OCI-M2 (cell line): ENCODE measurements at regions not wholly inside any gene's neighbourhood (a gene's known extent, or its start where the extent isn't known, plus 50 kb on each side); places are given as distances from the start of the nearest gene placed in this dataset.
"Not testable (repeated sequence)": the region's sequence is repeated elsewhere in the genome, so short reads cannot be mapped to it uniquely, and the experiment has no call there.

Experiments
- DNase-seq: peaks from one replicate; lab custom pipeline; 2025; ENCODE audit not compliant: unreplicated experiment; lab: John Stamatoyannopoulos, UW

GRCh38 chr19:28608292-28608691 is 604.7 kb downstream of the UQCRFS1 start:
- DNase-seq = no peak

DNA sequence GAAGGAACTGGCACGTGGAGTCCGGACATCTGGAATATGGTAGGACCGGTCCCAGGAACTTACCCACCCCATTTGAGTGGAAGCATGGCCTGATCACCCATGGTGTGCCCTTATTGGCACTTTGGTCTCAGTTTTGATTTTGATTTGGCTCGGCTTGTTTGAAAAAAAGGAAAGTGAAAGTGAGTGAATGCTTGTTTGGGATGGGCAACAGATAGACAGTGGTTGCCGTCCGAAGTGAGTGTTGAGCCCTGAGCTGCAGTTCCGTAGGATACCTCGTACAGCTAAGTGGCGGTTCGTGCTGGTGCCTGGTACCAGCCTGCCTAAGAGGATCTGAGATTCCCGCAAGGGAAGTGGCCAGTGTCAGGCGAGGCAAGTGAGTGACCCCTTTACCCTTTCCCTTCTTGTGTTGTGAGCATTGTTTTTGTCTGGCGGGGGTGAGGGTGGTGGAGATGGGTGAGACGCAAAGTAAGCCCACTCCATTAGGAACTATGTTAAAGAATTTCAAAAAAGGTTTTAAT is 605.8 kb downstream of the UQCRFS1 start:
- no peak for DNase-seq

- peak; percentile 93 for DNase-seq
Observed at GRCh38 chr19:28606269-28607032, 606.5 kb downstream of the UQCRFS1 start.

GRCh38 chr19:28605501-28606268 is 607.3 kb downstream of the UQCRFS1 start:
- no peak for DNase-seq

- no peak for DNase-seq
Observed at GRCh38 chr19:28603453-28603852, 609.5 kb downstream of the UQCRFS1 start.

DNA sequence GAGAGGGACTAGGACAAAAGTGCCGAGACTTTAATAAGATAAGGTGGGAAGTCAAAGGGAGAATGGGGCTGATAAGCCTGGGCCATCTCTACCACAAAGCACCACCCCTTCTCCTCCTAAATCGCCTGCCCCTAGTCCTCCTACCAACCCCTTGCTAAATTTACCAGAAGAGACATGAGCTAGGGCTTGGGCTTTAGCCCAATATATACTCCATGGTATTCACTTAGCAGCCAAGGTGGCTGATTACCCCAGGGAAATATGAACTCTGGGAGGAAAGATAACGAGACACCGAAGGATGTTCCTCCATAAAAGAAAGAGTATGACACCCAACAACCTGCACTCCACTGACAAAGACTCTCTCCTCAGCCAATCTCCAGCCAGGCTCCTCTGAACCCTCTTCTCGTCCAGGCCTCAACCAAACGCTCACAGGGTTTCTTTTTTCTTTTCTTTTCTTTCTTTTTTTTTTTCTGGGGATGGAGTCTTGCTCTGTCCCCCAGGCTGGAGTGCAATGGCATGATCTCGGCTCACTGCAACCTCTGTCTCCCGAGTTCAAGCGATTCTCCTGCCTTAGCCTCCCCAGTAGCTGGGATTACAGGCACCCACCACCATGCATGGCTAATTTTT is 610.2 kb downstream of the UQCRFS1 start:
- no peak for DNase-seq

GRCh38 chr19:28601723-28602440 is 611.1 kb downstream of the UQCRFS1 start:
- no peak for DNase-seq

DNA sequence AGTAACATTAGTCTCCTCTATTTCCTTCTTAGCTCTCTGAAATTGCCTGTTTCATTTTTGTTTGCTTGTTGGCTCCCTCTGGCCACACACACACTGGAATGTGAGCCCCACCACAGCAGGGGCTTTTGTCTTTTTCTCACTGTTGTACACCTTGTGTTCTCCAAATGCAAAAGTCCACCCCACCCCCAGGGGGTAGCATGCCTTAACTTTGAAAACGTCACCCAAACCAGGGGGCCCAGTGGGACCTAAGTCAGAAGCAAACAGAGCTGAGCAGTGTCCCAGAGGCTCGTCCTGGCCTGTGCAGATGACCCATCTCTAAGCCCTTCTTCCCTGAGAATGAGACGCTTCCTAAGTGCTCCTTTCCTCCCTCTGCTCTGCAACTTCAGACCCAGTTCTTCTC is 614.1 kb downstream of the UQCRFS1 start:
- DNase-seq = no peak

DNA sequence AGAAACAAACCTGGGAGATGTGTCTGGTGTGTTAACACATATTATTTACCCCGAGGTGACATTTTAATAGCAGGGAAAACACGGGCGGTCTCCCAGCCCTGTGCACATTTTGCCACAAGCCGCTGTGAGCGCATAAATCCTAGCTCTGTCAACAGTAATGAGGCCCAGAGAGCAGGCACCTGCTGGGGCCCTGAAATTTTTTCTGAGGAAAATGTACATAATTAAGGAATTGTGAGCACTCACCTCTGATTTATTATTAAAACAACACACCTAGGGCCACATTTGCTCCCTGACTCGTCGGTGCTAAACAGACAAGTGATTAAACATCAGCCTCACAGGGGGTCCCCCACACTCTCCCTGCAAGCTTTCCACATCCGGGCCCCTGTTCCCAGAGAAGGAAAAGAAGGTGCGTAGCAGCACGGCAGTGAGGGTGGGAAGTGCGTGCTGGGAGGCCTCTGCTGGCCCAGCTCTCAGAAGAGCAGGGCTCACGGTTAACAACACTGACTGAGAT is 616.3 kb downstream of the UQCRFS1 start:
- DNase-seq = no peak

GRCh38 chr19:28595722-28596480 is 617.0 kb downstream of the UQCRFS1 start:
- DNase-seq = no peak

GRCh38 chr19:28594737-28595136 is 618.2 kb downstream of the UQCRFS1 start:
- DNase-seq = no peak

GRCh38 chr19:28589991-28590411 is 623.0 kb downstream of the UQCRFS1 start:
- DNase-seq = not testable (repeated sequence)

DNA sequence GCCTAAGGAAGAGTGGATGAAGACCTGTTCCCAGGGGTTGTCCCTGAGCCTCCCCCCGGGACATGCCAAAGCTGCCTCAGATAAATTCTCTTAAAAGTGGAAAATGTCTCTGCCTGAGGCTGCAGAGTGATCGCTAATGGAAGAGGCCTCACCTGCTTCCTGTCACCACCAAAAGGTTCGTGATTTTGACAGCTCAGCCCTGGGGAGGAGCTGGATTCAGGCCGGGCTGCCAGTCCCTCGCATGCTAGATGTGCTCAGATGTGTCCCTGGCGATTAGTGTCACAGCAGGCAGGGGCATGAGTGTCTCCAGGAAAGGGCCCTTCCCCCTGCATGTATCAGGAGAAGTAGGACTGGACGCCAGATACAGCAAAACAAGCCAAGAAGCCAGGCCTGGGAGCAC is 626.5 kb downstream of the UQCRFS1 start:
- DNase-seq = no peak

- DNase-seq = no peak
Observed at GRCh38 chr19:28585796-28586195, 627.2 kb downstream of the UQCRFS1 start.

- DNase-seq = no peak
Observed at GRCh38 chr19:28583713-28584112, 629.2 kb downstream of the UQCRFS1 start.

GRCh38 chr19:28583242-28583641 is 629.7 kb downstream of the UQCRFS1 start:
- no peak for DNase-seq

GRCh38 chr19:28582796-28583195 is 630.2 kb downstream of the UQCRFS1 start:
- DNase-seq = no peak

GRCh38 chr19:28582344-28582743 is 630.6 kb downstream of the UQCRFS1 start:
- DNase-seq = no peak

DNA sequence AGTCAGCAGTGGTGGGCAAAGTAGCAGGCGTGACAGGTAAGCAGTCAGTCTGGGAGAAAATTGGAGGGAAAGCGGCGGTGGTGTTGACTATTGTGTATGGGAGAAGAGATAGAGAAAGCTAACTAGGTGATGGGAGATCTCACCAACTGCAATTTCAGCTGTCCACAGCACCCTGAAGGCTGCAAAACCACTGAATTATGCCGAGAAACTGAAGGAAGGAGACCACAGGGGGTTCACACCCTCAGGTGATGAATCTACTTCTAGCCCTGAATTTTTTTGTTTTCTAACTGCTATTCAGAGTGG is 631.5 kb downstream of the UQCRFS1 start:
- DNase-seq = no peak

- no peak for DNase-seq
Observed at GRCh38 chr19:28578786-28579505, 634.0 kb downstream of the UQCRFS1 start.
